ACHN (cell line): ENCODE measurements at regions not wholly inside any gene's neighbourhood (a gene's known extent, or its start where the extent isn't known, plus 50 kb on each side); places are given as distances from the start of the nearest gene placed in this dataset.
"Not testable (repeated sequence)": the region's sequence is repeated elsewhere in the genome, so short reads cannot be mapped to it uniquely, and the experiment has no call there.

Source experiments
- DNase-seq: peaks from one replicate; pipeline ENCODE4 v3.0.0-alpha.2; 2015
- in situ Hi-C: cut with HindIII; loops from 2 replicates; pipeline ENCODE4 v1.10.0; 2017; ENCODE audit warnings: low sequenced_read_pairs, low pct_ligation_motif_present, low pct_unique_long_range_greater_than_20kb

DNA sequence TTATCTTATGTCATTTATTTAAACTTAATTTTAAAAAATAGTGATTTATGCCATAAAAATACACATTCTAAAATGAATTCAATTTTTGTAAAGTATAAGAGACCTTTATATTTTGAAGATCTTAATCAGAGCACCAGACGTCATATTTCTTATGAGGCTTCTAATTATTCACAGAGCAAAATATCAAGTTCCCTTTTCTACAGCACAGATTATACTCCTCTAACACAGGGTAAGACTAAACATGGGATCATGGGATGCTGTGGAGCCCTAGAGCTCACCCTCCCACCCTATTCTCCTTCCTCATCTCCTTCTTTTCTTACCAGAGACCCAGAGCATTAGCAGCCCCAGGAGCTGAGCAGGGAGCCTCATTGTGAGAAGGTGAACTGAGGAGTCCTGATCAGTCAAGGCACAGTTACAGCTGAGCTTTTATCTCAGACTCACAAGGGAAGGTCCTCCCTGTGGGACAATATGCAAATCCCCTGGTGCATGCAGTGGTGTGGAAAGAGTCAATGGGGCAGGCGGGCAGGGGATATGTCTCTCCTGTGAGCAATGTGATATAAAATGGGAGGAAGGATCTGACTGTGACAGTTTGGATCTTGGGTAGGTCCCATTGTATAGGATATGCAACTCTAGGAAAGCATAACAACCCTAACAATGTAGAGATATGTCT lies 530.7 kb downstream of the RPIA start:
- DNase-seq, in situ Hi-C loops: not testable (repeated sequence)

DNA sequence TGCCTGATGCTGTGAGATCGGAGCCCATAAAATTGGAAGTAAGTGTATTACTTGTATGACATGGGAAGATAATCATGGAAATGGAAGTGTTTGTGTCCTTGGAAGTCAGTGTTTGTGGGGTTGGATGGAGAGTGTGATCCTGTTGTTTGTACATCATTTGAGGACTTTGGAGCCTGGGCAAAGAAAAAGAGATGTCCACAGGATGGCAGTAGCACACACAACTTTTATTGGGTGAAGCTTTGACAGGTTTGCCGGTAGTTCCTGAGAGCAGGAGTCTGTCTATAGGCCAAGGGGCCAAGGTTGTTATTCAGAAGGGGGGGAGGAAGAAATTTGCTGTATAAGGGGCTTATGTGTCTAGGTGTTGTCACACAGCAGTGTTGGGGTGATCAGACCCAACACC lies 533.3 kb downstream of the RPIA start:
- in situ Hi-C loops = not testable (repeated sequence)

DNA sequence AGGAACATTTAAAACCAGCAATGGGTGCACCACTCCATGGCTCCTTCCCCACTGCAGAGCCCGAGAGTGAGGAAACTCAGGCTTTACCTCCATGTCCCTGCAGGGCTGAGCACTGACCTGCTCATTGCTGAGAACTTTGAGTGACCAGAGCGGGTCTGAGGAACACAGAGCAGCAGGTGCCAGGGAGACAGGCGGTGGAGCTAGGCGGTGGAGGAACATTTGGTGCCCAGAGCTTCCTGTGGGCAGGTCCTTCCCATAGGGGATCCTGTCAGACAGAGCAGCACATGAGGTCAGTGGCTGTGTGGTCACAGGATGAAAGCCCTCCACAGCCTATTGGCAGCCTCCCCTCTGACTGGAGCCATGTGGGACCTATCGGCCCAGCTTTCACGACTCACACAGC lies 538.5 kb downstream of the RPIA start:
- in situ Hi-C loops, DNase-seq: not testable (repeated sequence)

More for the DNA sequence above, 533.3 kb downstream of the RPIA start:
- peak; percentile 4 for DNase-seq

DNA sequence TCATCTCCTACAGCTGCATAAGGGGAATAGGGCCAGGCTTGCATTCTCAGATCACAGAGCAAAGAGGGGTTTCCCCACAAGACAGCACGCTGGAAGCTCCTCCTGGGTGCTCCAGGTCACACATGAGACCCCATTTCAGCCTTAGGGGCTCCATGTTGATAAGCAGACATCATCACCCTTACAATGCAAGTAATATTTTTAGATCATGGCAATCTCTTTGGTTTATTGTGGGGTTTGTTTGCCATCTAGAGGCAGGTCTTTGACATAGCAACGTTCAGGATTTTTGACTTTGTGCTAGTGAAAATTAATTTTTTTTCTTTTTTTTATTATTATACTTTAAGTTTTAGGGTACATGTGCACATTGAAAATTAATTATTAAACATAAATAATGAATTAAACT lies 539.8 kb downstream of the RPIA start:
- in situ Hi-C loops, DNase-seq: not testable (repeated sequence)

DNA sequence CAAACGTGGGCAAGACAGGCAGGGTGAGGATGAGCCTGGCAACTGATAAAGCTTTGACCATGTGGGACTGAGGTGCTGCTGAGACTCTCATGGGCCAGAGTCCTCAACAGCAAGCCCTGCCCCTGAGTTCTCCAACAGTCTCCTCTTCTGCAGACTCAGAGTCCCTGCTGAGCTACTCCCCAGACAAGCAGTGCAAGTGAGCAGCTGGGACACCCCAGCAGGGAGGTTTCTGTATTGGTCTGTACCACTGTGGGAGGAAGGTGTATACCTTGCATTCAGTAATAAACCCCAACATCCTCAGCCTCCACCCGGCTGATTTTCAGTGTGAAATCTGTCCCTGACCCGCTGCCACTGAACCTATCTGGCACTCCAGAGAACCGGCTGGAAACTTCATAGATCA lies 542.5 kb downstream of the RPIA start:
- in situ Hi-C loops, DNase-seq: not testable (repeated sequence)

DNA sequence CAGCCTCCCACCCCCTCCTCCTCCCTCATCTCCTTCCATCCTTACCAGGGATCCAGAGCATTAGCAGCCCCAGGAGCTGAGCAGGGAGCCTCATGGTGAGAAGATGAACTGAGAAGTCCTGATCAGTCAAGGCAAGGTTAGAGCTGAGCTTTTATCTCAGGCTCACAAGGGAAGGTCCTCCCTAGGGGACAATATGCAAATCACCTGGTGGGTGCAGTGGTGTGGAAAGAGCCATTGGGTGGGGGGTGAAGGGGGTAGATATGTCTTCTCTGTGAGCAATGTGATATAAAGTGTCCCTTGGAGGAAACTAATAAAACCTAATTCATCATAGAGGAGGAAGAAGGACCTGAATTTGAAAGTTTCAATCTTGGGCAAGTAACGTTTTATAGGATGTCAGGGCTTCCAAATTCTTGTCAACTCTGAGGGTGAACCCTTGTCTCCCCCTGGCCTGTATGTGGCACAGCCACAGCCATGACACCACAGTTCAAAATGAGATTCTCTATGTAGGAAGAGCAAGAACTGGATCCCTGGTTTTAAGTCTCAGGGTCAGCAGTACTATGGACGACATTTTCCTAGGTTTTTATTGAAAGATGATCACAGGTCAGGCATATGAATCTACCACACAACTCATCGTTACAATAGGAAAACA lies 543.5 kb downstream of the RPIA start:
- in situ Hi-C loops, DNase-seq: not testable (repeated sequence)

DNA sequence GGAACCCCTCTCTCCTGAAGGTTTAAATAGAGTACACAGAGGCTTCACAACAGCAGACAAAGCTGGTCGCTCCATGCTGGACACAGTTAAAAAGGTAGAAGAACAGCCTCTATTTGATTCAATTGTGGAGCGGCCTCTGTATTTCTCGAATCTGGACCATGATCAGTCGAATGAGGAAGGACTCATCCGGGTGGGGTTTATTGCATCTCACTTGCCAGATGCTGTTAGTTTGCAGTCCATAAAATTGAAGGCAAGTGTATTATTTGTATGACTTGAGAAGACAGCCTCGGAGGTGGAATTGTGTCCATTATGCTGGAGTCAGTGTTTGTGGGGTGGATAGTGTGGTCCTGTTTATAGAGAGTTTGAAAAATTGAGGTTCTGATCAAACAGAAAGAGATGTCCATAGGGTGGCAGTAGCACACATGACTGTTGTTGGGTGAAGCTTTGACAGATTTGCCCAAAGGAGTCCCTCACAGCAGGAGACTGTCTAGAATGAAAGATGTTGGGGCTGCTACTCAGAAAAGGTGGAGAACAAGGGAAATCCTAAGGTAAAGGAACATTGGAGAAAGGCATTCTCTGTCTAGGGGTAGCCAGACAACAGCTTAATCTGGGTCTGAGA lies 545.5 kb downstream of the RPIA start:
- DNase-seq, in situ Hi-C loops: not testable (repeated sequence)

DNA sequence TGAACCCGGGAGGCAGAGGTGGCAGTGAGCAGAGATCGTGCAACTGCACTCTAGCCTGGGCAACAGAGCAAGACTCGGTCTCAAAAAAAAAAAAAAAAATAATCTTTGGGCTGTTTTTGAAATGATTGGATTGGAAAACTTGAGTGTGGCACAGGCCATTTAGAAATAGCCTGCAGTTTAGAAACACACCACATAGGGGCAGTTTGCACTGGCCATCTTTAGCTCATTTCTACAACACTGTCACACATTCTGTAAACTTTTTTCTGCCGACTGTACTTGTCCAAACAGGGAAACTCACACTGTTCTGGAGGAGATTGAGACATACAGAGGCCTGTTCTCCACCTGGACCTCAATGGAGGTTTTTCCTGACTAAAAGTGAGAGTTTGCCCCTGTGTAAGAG lies 546.3 kb downstream of the RPIA start:
- DNase-seq, in situ Hi-C loops: not testable (repeated sequence)

DNA sequence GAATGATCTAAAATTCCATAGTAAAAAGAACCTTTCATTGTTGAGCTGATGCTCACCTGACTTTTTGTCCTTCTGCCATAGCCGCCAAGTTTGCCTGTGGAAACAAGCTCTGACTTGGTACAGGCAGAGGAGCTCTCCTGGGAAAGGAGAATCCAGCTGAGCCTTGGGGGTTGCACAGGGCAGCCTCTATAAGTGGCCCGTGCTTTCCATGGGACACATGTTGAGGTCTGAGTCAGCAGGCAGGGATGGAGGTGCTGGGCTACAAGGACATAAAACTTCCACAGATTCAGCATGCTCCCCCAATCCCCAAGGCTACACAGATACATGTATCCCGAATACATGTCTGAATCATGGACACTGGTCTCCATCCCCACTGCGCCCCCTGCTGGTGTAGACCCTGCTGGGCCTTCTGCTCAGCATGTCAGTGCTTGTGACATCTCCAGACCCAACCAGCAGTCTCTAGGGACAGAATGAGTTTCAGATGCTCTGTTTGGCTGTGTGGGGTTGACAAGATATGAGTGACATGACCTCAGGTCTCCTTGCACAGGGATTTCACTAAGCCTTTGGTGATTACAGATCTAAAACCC lies 551.7 kb downstream of the RPIA start:
- in situ Hi-C loops, DNase-seq: not testable (repeated sequence)

DNA sequence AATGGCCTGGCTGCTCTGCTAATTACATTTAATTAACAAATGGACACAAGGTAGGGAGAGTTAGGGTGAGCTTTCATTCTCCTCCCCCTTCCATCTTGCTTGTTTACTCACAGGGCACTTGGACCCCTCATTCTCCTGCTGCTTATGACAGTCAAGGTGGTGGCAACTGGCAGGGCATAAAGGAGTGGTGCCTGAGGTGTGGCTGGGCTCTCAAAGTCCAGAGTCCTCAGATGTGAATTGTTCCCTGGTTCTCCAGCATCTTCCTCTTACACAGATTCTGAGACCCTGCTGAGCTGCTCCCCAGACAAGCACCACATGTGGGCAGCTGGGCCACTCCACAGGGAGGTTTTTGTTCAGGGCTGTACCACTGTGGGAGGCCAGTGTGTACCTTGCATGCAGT lies 552.9 kb downstream of the RPIA start:
- in situ Hi-C loops = not testable (repeated sequence)

DNA sequence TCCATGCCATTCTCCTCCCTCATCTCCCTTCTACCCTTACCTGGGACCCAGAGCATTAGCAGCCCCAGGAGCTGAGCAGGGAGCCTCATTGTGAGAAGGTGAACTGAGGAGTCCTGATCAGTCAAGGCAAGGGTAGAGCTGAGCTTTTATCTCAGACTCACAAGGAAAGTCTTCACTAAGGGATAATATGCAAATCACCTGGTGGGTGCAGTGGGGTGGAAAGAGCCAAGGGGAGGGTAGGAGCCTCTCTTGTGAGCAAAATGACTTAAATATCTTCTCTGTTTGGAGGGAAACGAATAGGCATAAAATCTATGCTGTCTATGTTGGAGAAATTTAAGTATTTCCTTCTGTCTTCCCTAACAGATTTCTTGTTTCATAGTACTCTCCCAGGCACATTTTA lies 554.0 kb downstream of the RPIA start:
- DNase-seq, in situ Hi-C loops: not testable (repeated sequence)

More for the DNA sequence above, 552.9 kb downstream of the RPIA start:
- not testable (repeated sequence) for DNase-seq

DNA sequence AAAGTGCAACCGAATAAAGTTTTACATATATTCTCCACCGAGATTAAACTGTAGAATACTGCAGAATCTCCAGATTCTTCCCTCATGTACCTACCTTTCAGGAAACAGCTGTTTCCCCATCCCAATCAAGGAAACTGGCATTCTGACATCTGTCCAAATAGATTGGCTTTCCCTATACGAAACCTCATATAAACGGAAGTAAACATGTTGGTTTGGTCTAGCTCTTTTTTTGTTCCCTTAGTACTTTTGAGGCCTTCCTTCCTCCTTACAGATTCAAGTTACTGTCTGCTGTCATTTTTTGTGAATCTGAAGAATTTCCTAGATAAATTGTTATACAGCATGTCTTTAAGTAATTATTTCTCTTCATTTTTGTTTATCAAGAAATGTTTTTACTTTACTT lies 554.6 kb downstream of the RPIA start:
- in situ Hi-C loops, DNase-seq: not testable (repeated sequence)

DNA sequence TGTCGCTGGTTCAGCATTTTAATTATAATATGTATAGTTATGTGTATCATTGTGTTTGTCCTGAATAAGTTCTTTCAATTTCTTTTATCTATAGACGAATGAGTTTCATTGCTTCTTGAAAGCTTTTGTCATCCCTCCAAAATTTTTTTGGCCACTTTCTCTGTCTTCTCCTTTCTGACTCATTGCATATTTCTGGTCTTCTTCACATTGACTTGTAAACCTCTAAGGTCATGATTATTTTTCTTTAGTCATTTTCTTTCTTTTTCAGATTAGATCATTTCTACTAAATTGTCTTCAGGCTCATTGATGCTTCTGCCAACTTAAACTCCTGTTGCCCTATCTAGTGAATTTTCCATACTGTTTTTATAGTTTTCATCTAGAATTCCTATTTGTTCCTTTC lies 555.1 kb downstream of the RPIA start:
- in situ Hi-C loops, DNase-seq: not testable (repeated sequence)

DNA sequence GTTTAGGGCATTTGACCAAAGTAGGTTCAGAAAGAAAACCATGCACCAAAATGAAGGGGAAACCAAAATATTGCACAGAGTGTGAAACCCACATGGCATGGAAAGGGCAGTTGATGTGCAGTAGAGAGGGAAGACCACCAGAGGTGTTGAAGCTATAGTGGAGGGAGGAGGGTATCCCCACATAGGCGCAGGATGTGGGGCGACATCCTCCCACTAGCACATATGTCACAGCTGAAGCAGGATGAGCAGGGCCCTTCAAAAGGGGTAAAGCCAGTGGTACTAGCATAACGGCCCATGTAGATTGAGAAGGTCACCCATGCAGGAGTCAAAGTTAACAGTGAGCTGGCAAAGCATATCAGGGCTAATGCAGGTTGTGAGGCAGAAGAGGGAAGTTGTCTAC lies 563.5 kb downstream of the RPIA start:
- DNase-seq, in situ Hi-C loops: not testable (repeated sequence)

DNA sequence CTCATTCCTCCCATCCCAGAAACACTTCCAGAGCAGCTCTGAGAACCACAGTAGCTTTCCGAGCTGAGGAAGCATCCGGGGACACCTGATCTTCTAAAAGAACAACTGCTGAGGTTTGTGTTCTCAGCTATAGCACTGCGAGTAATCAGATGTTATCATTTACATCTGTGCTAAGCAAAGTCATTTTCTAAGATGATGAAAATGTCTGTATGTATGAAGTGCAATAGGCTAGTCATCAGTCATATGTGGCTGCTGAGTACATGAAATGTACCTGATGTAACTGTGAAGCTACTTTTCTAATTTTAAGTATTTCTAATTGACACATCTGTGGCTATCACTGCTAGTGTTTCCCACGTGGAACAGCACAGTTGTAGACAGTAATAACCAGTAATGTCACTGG lies 582.0 kb downstream of the RPIA start:
- in situ Hi-C loops, DNase-seq: not testable (repeated sequence)

DNA sequence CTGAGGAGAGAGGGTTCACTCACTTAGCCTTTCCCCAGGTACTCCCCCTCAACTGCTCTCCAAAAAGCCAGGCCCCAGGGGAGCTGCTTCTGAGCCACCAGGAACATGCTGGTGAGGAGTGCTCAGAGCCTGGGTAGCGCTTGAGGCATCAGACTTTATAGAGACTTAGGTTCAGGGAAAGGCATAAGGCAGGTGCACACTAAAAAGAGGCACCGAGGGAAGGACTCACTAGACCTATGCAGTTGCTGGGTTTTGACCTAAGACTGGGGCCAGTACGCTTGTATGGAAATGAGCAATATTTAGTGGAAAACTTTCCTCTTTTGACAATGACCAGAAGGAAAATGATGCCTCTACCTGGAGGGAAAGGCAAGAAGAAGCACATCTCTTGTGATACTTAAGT lies 589.1 kb downstream of the RPIA start:
- DNase-seq, in situ Hi-C loops: not testable (repeated sequence)

DNA sequence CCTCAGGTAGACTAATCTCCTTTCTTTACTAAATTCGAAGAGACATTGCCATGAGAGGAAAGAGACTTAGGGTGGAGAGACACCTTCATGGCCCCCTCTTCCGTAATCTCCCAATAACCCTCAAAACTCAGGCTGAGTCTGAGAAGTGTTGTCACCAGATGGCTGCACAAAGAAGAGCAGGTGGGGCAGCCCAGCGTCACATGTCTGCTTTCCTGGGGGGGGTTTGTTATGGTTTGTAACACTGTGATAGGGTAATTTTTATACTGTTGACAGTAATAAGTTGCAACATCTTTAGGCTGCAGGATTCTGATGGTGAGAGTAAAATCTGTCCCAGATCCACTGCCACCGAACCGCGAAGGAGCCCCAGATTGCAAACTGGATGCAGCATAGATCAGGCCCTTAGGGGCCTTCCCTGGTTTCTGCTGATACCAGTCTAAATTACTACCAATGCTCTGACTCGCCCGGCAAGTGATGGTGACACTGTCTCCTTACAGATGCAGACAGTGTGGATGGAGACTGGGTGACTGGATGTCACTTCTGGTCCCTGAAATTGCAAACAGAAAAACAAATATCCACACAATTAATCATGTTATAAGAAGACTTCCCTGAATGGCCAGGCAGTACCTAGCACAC lies 595.1 kb downstream of the RPIA start:
- in situ Hi-C loops, DNase-seq: not testable (repeated sequence)

DNA sequence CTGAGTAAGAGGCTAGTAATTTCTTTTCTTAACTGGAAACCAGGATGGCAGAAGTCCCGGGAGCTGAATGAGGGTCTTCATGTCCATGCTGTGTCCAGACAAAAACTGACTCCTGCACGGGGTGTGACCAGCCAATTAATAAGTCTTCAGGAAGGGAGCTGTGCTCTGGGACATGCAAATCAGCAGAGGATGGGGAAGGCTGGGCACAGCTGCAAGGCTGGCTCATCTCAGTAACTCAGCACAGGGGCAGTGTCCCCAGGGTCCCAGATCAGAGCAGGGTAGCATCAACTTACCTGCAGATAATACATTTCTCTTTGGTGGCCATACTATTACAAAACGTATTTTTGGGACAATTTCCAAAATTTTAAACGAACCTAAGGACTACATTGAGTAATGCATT lies 595.6 kb downstream of the RPIA start:
- in situ Hi-C loops, DNase-seq: not testable (repeated sequence)
